PC-3 (cell line): ENCODE measurements at regions not wholly inside any gene's neighbourhood (a gene's known extent, or its start where the extent isn't known, plus 50 kb on each side); places are given as distances from the start of the nearest gene placed in this dataset.
"Not testable (repeated sequence)": the region's sequence is repeated elsewhere in the genome, so short reads cannot be mapped to it uniquely, and the experiment has no call there.

Source experiments
- ATAC-seq: fragments of 200-7000 bp; cut with Tn5 transposase; 2 replicates; pipeline ENCODE4 v1.9.1; 2020; ENCODE audit warnings: mild to moderate bottlenecking, moderate library complexity
- BruUV-seq: library from RNA; stranded (reverse); fragments of 400-500 nt; replicated peaks from 2 replicates; lab custom pipeline; 2021; lab: Mats Ljungman, UMichigan
- CTCF ChIA-PET: fragments of 300-600 bp; sonication (Branson Sonifier 250); formaldehyde crosslinking; loops from one replicate; lab custom pipeline; 2022; ENCODE audit warnings: antibody characterized with exemption; lab: Charles Lee
- POLR2A ChIA-PET: fragments of 300-600 bp; sonication (Branson Sonifier 250); formaldehyde crosslinking; loops from one replicate; lab custom pipeline; 2022; ENCODE audit warnings: antibody characterized with exemption; ENCODE audit not compliant: unreplicated experiment; lab: Charles Lee
- DNase-seq: peaks from one replicate; pipeline ENCODE4 v3.0.0-alpha.2; 2015
- H2AFZ ChIP-seq: fragments of 300-600 bp; sonication (generic); 2 replicates; pipeline ENCODE4 v1.6.0; 2016; ENCODE audit warnings: antibody characterized with exemption, low read length
- H3F3A ChIP-seq: fragments of 300-600 bp; sonication (generic); one replicate; pipeline ENCODE4 v1.6.0; 2017; ENCODE audit warnings: antibody characterized with exemption, low read length, control low read depth, mild to moderate bottlenecking; ENCODE audit not compliant: unreplicated experiment
- H3K27ac ChIP-seq: fragments of 300-600 bp; sonication (generic); 2 replicates; pipeline ENCODE4 v1.5.1; 2016; ENCODE audit warnings: mild to moderate bottlenecking, low read length
- H3K27me3 ChIP-seq: fragments of 300-600 bp; sonication (generic); 2 replicates; pipeline ENCODE4 v1.6.1; 2016; ENCODE audit warnings: low read length, mixed read lengths
- H3K36me3 ChIP-seq: fragments of 300-600 bp; sonication (generic); 2 replicates; pipeline ENCODE4 v1.6.1; 2016; ENCODE audit warnings: low read depth, mixed run types, low read length, mixed read lengths
- H3K4me1 ChIP-seq: fragments of 300-600 bp; sonication (generic); 2 replicates; pipeline ENCODE4 v1.5.1; 2016; ENCODE audit warnings: low read length; ENCODE audit not compliant: insufficient read depth
- H3K4me2 ChIP-seq: fragments of 300-600 bp; sonication (generic); 2 replicates; pipeline ENCODE4 v1.6.0; 2016; ENCODE audit warnings: low read length
- H3K4me3 ChIP-seq: fragments of 300-600 bp; sonication (generic); 2 replicates; pipeline ENCODE4 v1.5.1; 2016; ENCODE audit warnings: mild to moderate bottlenecking, low read length, mixed read lengths
- H3K79me2 ChIP-seq: fragments of 300-600 bp; sonication (generic); 2 replicates; pipeline ENCODE4 v1.6.1; 2017; ENCODE audit warnings: low read length, mixed read lengths
- H3K9ac ChIP-seq: fragments of 300-600 bp; sonication (generic); 2 replicates; pipeline ENCODE4 v1.6.0; 2016; ENCODE audit warnings: mild to moderate bottlenecking, low read length
- H3K9me2 ChIP-seq: fragments of 300-600 bp; sonication (generic); replicated peaks from 2 replicates; pipeline ENCODE4 v1.6.1; 2016; ENCODE audit warnings: mixed run types, low read length, mixed read lengths
- H3K9me3 ChIP-seq: fragments of 300-600 bp; sonication (generic); 2 replicates; pipeline ENCODE4 v1.6.1; 2016; ENCODE audit warnings: low read length, mixed read lengths
- H4K20me1 ChIP-seq: fragments of 300-600 bp; sonication (generic); 2 replicates; pipeline ENCODE4 v1.6.1; 2016; ENCODE audit warnings: low read length, mixed read lengths
- EZH2 ChIP-seq: fragments of 300-600 bp; sonication (generic); IDR thresholded peaks from one replicate; pipeline ENCODE4 v1.6.1; 2017; ENCODE audit warnings: antibody characterized with exemption, mild to moderate bottlenecking, low read length; ENCODE audit not compliant: unreplicated experiment
- EZH2phosphoT487 ChIP-seq: fragments of 300-600 bp; sonication (generic); IDR thresholded peaks from 2 replicates; pipeline ENCODE4 v1.6.1; 2018; ENCODE audit warnings: mild to moderate bottlenecking, antibody characterized with exemption, low read length, borderline replicate concordance
- intact Hi-C: fragments of 100-400 bp; cut with micrococcal nuclease; formaldehyde crosslinking; loops from 2 replicates; pipeline ENCODE4 v1.9.0; 2023
- TF ChIP-seq, protein P1 (sequence below): fragments of 300-600 bp; sonication (generic); conservative IDR thresholded peaks from 2 replicates; pipeline ENCODE4 v1.5.1; 2017; ENCODE audit warnings: antibody characterized with exemption, low read depth, mild to moderate bottlenecking, low read length

DNA sequence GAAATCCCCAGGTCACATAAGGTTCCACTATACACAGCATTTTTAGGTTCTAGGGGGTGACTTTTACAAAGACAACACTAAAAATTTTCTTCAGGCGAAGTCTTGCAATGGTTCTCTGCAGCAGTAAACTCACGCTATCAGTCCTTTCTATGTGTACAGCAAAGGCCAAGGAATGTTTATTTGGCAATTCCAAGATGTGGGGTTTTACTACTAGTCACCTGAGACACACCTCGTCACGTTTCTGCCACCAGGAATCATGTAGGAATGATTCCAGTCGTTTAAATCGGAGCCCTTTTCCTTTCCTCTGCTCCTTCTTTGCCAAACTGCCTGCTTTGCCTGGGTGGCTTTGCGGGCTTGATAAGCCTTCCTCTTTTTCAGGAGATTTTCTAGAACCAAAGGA lies 75.9 kb upstream of the ENPEP start:
- H3K4me3 ChIP-seq, result no peak overlapping the region
- POLR2A ChIA-PET, result no interaction called here
- H2AFZ ChIP-seq, result no peak overlapping the region
- ATAC-seq (no peak), DNase-seq (no peak)
- no peaks in the 10 kb centered on the region for H3K9me2 ChIP-seq
- no peaks in the 10 kb centered on the region for H3K9me3 ChIP-seq
- no TSS peak for BruUV-seq
- intact Hi-C loops, result no loop called here
- H4K20me1 ChIP-seq, result no peaks in the 10 kb centered on the region
- CTCF ChIA-PET, result no interaction called here
- H3K79me2 ChIP-seq, result no peaks in the 10 kb centered on the region
- peaks cover 19% of the 10 kb centered on the region; the same call in 1 of the 2 replicates for H3K27me3 ChIP-seq
- no peaks in the 10 kb centered on the region for H3K36me3 ChIP-seq
- no peak overlapping the region for H3K4me2 ChIP-seq
- H3K9ac ChIP-seq, result no peak overlapping the region
- no peak overlapping the region for H3K27ac ChIP-seq
- H3F3A ChIP-seq, result no peaks in the 10 kb centered on the region
- no peaks in the 10 kb centered on the region for H3K4me1 ChIP-seq
- TF ChIP-seq EZH2 (no peak), EZH2phosphoT487 (no peak)
- TF ChIP-seq, protein P1, sequence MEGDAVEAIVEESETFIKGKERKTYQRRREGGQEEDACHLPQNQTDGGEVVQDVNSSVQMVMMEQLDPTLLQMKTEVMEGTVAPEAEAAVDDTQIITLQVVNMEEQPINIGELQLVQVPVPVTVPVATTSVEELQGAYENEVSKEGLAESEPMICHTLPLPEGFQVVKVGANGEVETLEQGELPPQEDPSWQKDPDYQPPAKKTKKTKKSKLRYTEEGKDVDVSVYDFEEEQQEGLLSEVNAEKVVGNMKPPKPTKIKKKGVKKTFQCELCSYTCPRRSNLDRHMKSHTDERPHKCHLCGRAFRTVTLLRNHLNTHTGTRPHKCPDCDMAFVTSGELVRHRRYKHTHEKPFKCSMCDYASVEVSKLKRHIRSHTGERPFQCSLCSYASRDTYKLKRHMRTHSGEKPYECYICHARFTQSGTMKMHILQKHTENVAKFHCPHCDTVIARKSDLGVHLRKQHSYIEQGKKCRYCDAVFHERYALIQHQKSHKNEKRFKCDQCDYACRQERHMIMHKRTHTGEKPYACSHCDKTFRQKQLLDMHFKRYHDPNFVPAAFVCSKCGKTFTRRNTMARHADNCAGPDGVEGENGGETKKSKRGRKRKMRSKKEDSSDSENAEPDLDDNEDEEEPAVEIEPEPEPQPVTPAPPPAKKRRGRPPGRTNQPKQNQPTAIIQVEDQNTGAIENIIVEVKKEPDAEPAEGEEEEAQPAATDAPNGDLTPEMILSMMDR, result no peak

- H3K4me3 ChIP-seq, CTCF ChIA-PET, POLR2A ChIA-PET, H3K9me3 ChIP-seq, H3K9me2 ChIP-seq, H3K4me1 ChIP-seq, intact Hi-C loops, BruUV-seq, H4K20me1 ChIP-seq, H2AFZ ChIP-seq, H3F3A ChIP-seq, H3K36me3 ChIP-seq, H3K4me2 ChIP-seq, H3K79me2 ChIP-seq, ATAC-seq, H3K27ac ChIP-seq, H3K9ac ChIP-seq, DNase-seq: not testable (repeated sequence)
- peaks cover 19% of the 10 kb centered on the region; the same call in 1 of the 2 replicates for H3K27me3 ChIP-seq
Measured at GRCh38 chr4:110399046-110399445, 76.9 kb upstream of the ENPEP start.

- TF ChIP-seq EZH2, result no peak
- TF ChIP-seq, protein P1, result no peak
- TF ChIP-seq EZH2phosphoT487, result no peak
Measured at GRCh38 chr4:110396963-110397362, 79.0 kb upstream of the ENPEP start.

More at GRCh38 chr4:110396963-110397362, 79.0 kb upstream of the ENPEP start:
- ChIA-PET POLR2A (no interaction called here), CTCF (no interaction called here)
- no peak overlapping the region for H2AFZ ChIP-seq
- H3K27ac ChIP-seq, result no peak overlapping the region
- DNase-seq (no peak), ATAC-seq (no peak)
- H3K9me3 ChIP-seq, result no peaks in the 10 kb centered on the region
- H3K36me3 ChIP-seq, result no peaks in the 10 kb centered on the region
- BruUV-seq, result no TSS peak
- H3F3A ChIP-seq, result no peaks in the 10 kb centered on the region
- H3K9me2 ChIP-seq, result no peaks in the 10 kb centered on the region
- intact Hi-C loops, result no loop called here
- peaks cover 14% of the 10 kb centered on the region; the same call in 1 of the 2 replicates for H3K27me3 ChIP-seq
- no peaks in the 10 kb centered on the region for H4K20me1 ChIP-seq
- H3K4me2 ChIP-seq, result no peak overlapping the region
- H3K4me1 ChIP-seq, result no peaks in the 10 kb centered on the region
- no peak overlapping the region for H3K4me3 ChIP-seq
- H3K9ac ChIP-seq, result no peak overlapping the region
- H3K79me2 ChIP-seq, result no peaks in the 10 kb centered on the region
